Thyroid gland (tissue), 4 donors: ENCODE measurements at regions not wholly inside any gene's neighbourhood (a gene's known extent, or its start where the extent isn't known, plus 50 kb on each side); places are given as distances from the start of the nearest gene placed in this dataset.

ENCODE experiments used
- POLR2A ChIP-seq, 2 donors: fragments of 450-650 bp; IDR thresholded peaks; one replicate each; pipeline ENCODE4 v1.6.1; 2017; ENCODE audit warnings: antibody characterized with exemption in 2 of 2, mild to moderate bottlenecking in 2 of 2, moderate library complexity in 1 of 2
- TF ChIP-seq, protein P1 (sequence below), 6 experiments: fragments of 200-600 bp in 3 of 6; fragments of 450-650 bp in 3 of 6; sonication (generic) in 3 of 6; IDR thresholded peaks; one replicate each; pipeline ENCODE4 v1.5.1; 2016 to 2019; ENCODE audit warnings: antibody characterized with exemption in 6 of 6, mild to moderate bottlenecking in 2 of 6, inconsistent platforms in 1 of 6, moderate library complexity in 1 of 6

DNA sequence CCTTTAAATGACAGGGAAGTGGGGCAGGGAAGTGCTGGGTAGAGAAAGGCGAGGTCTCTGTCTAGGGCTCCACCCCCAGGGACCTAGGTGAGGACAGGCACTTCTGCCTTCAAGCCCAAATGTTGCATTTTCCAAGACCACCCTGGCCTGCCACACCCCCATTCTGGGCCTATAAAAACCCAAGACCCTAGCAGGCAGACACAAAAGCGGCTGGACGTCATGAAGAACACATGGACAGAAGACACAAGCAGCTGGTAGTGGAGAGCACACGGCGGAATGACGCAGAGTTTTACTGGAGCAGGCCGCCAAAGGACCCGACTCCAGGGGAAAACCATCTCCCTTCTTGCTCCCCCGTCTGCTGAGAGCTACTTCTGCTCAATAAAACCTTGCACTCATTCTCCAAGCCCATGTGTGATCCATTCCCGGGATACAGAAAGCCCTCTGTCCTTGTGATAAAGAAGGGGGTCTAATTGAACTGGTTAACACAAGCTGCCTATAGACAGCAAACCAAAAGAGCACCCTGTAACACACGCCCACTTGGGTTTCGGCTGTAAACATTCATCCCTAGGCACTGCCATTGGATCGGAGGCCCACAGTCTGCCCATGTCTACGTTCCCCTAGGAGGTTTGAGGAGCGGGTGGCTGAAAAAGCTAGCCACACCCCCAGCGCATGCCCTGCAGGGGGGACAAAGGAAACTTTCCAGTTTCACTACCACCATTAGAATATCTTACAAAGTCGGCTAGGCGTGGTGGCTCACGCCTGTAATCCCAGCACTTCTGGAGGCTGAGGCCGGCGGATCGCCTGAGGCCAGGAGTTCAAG lies 622.2 kb upstream of the SALL1 start:
- TF ChIP-seq POLR2A (IDR thresholded peaks at IDR 0.05), result no peak
- TF ChIP-seq, protein P1, sequence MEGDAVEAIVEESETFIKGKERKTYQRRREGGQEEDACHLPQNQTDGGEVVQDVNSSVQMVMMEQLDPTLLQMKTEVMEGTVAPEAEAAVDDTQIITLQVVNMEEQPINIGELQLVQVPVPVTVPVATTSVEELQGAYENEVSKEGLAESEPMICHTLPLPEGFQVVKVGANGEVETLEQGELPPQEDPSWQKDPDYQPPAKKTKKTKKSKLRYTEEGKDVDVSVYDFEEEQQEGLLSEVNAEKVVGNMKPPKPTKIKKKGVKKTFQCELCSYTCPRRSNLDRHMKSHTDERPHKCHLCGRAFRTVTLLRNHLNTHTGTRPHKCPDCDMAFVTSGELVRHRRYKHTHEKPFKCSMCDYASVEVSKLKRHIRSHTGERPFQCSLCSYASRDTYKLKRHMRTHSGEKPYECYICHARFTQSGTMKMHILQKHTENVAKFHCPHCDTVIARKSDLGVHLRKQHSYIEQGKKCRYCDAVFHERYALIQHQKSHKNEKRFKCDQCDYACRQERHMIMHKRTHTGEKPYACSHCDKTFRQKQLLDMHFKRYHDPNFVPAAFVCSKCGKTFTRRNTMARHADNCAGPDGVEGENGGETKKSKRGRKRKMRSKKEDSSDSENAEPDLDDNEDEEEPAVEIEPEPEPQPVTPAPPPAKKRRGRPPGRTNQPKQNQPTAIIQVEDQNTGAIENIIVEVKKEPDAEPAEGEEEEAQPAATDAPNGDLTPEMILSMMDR (IDR thresholded peaks at IDR 0.05), result no peak
